GM12878 (cell line): ENCODE measurements at regions not wholly inside any gene's neighbourhood (a gene's known extent, or its start where the extent isn't known, plus 50 kb on each side); places are given as distances from the start of the nearest gene placed in this dataset.

Experiments
- ATAC-seq: fragments of 200-7000 bp; cut with Tn5 transposase; 3 replicates; pipeline ENCODE4 v1.9.1; 2020; ENCODE audit warnings: mild to moderate bottlenecking, moderate library complexity
- BruUV-seq: library from RNA; stranded (reverse); fragments of 400-500 nt; replicated peaks from 2 replicates; lab custom pipeline; 2021; lab: Mats Ljungman, UMichigan
- CTCF ChIA-PET: fragments of 300-600 bp; sonication (Branson Sonifier 250); formaldehyde crosslinking; extraction: SDS; loops from one replicate; lab custom pipeline; 2021; ENCODE audit warnings: inconsistent platforms; lab: Yijun Ruan, JAX
- POLR2A ChIA-PET: fragments of 350-600 bp; formaldehyde crosslinking; extraction: SDS; loops from one replicate; lab custom pipeline; 2021; ENCODE audit warnings: inconsistent platforms; lab: Charles Lee
- RAD21 ChIA-PET: fragments of 300-600 bp; sonication (Branson Sonifier 250); formaldehyde crosslinking; loops from one replicate; lab custom pipeline; 2023; ENCODE audit warnings: antibody characterized with exemption; ENCODE audit not compliant: unreplicated experiment; lab: Charles Lee
- SMC1A ChIA-PET: fragments of 300-600 bp; sonication (Branson Sonifier 250); formaldehyde crosslinking; loops from one replicate; lab custom pipeline; 2023; ENCODE audit not compliant: unreplicated experiment, uncharacterized antibody; lab: Charles Lee
- DNase-seq: peaks from one replicate; pipeline ENCODE4 v3.0.0-alpha.2; 2011; ENCODE audit warnings: low read depth, low spot score
- FAIRE-seq: peaks from 3 replicates; lab custom pipeline; 2011; peaks lifted over from hg19 to GRCh38; lab: Jason Lieb, UNC
- H2AFZ ChIP-seq: 2 replicates; pipeline ENCODE4 v1.6.0; 2011; ENCODE audit warnings: low read depth, low read length, control low read depth; ENCODE audit not compliant: control insufficient read depth
- H3K27ac ChIP-seq: 2 replicates; pipeline ENCODE4 v1.5.1; 2011; ENCODE audit warnings: control low read depth; ENCODE audit not compliant: control insufficient read depth, insufficient read depth
- H3K27me3 ChIP-seq, 2 experiments: replicated peaks in 1 of 2; 2 replicates each; pipeline versions ENCODE4 v1.6.0 to v1.6.1; 2011; ENCODE audit warnings: low read length in 1 of 2; ENCODE audit not compliant: control insufficient read depth in 2 of 2, insufficient read depth in 2 of 2
- H3K36me3 ChIP-seq, 2 experiments: 2 replicates each; pipeline ENCODE4 v1.5.1; 2011; ENCODE audit warnings: low read length in 1 of 2; ENCODE audit not compliant: control insufficient read depth in 2 of 2, insufficient read depth in 2 of 2
- H3K4me1 ChIP-seq: 2 replicates; pipeline ENCODE4 v1.6.1; 2011; ENCODE audit warnings: mild to moderate bottlenecking, low read length, moderate library complexity, mixed read lengths; ENCODE audit not compliant: control insufficient read depth, insufficient read depth
- H3K4me2 ChIP-seq: 2 replicates; pipeline ENCODE4 v1.6.0; 2011; ENCODE audit warnings: control low read depth; ENCODE audit not compliant: control insufficient read depth, insufficient read depth
- H3K4me3 ChIP-seq: fragments of 200-600 bp; sonication (generic); 2 replicates; pipeline ENCODE4 v1.5.1; 2016
- H3K79me2 ChIP-seq: 2 replicates; pipeline ENCODE4 v1.6.0; 2011; ENCODE audit warnings: low read length; ENCODE audit not compliant: control insufficient read depth, insufficient read depth
- H3K9ac ChIP-seq: 2 replicates; pipeline ENCODE4 v1.8.0; 2011; ENCODE audit warnings: low read length, control low read depth, mixed read lengths; ENCODE audit not compliant: control insufficient read depth, insufficient read depth
- H3K9me3 ChIP-seq: replicated peaks from 3 replicates; pipeline ENCODE4 v1.5.1; 2011; ENCODE audit warnings: mild to moderate bottlenecking, low read length; ENCODE audit not compliant: control insufficient read depth, insufficient read depth
- H4K20me1 ChIP-seq: 2 replicates; pipeline ENCODE4 v1.6.0; 2011; ENCODE audit not compliant: control insufficient read depth, insufficient read depth
- CBX3 ChIP-seq: fragments of 200-600 bp; sonication (generic); IDR thresholded peaks from 2 replicates; pipeline ENCODE4 v1.6.1; 2016; ENCODE audit warnings: low read depth, borderline replicate concordance
- EP300 ChIP-seq, 2 experiments: fragments of 150-350 bp in 1 of 2; IDR thresholded peaks; 2 replicates each; pipeline ENCODE4 v1.6.1; 2011 to 2012; ENCODE audit warnings: low read depth in 2 of 2, low read length in 2 of 2, borderline replicate concordance in 1 of 2, improper control_type of control experiment in 1 of 2, inconsistent platforms in 1 of 2; ENCODE audit not compliant: control insufficient read depth in 1 of 2
- EZH2 ChIP-seq: IDR thresholded peaks from 2 replicates; pipeline ENCODE4 v1.6.1; 2012; ENCODE audit warnings: low read depth, mild to moderate bottlenecking, control low read depth, inconsistent platforms, low read length, borderline replicate concordance; ENCODE audit not compliant: control insufficient read depth
- FOXM1 ChIP-seq: IDR thresholded peaks from 2 replicates; pipeline ENCODE4 v1.6.1; 2012; ENCODE audit warnings: low read depth, mild to moderate bottlenecking, inconsistent platforms, low read length, moderate library complexity
- HCFC1 ChIP-seq: fragments of 150-350 bp; IDR thresholded peaks from 2 replicates; pipeline ENCODE4 v1.6.1; 2014; ENCODE audit warnings: low read length
- IKZF2 ChIP-seq, 2 experiments: fragments of 450-650 bp; IDR thresholded peaks; 2 replicates each; pipeline ENCODE4 v1.6.1; 2017; ENCODE audit warnings: mild to moderate bottlenecking in 2 of 2, moderate library complexity in 2 of 2
- KLF5 ChIP-seq: fragments of 450-650 bp; IDR thresholded peaks from 2 replicates; pipeline ENCODE4 v1.6.1; 2014; ENCODE audit warnings: mild to moderate bottlenecking; ENCODE audit not compliant: partially characterized antibody
- NFIC ChIP-seq: IDR thresholded peaks from 2 replicates; pipeline ENCODE4 v1.6.1; 2012; ENCODE audit warnings: low read depth, mild to moderate bottlenecking, inconsistent platforms, low read length, moderate library complexity
- NFXL1 ChIP-seq: fragments of 450-650 bp; IDR thresholded peaks from 2 replicates; pipeline ENCODE4 v1.6.1; 2017; ENCODE audit warnings: antibody characterized with exemption, mild to moderate bottlenecking, borderline replicate concordance
- NFYB ChIP-seq: IDR thresholded peaks from 2 replicates; pipeline ENCODE4 v1.6.1; 2011; ENCODE audit warnings: low read depth, mild to moderate bottlenecking, low read length, improper control_type of control experiment, moderate library complexity; ENCODE audit not compliant: insufficient read depth
- RAD21 ChIP-seq: IDR thresholded peaks from 2 replicates; pipeline ENCODE4 v1.6.1; 2011; ENCODE audit warnings: mild to moderate bottlenecking, low read depth, low read length, moderate library complexity; ENCODE audit not compliant: insufficient read depth
- RFX5 ChIP-seq: IDR thresholded peaks from 2 replicates; pipeline ENCODE4 v1.6.1; 2011; ENCODE audit warnings: low read depth, low read length, improper control_type of control experiment
- SIN3A ChIP-seq: IDR thresholded peaks from 2 replicates; pipeline ENCODE4 v1.6.1; 2012; ENCODE audit warnings: low read depth, low read length, improper control_type of control experiment
- SIX5 ChIP-seq: IDR thresholded peaks from 2 replicates; pipeline ENCODE4 v1.6.1; 2011; ENCODE audit warnings: mild to moderate bottlenecking, low read depth, low read length, moderate library complexity; ENCODE audit not compliant: severe bottlenecking
- SMC3 ChIP-seq: IDR thresholded peaks from 2 replicates; pipeline ENCODE4 v1.6.1; 2011; ENCODE audit warnings: low read length, improper control_type of control experiment, borderline replicate concordance
- SREBF1 ChIP-seq: IDR thresholded peaks from 2 replicates; pipeline ENCODE4 v1.6.1; 2012; ENCODE audit warnings: mild to moderate bottlenecking, low read length
- TBL1XR1 ChIP-seq: IDR thresholded peaks from 2 replicates; pipeline ENCODE4 v1.6.1; 2012; ENCODE audit warnings: low read depth, low read length, improper control_type of control experiment
- WGBS: methylation state at CpG from one replicate; pipeline ENCODE4 v1.1.6; 2016; ENCODE audit warnings: low lambda C conversion rate; ENCODE audit not compliant: insufficient replicate concordance, insufficient coverage; ENCODE audit errors: missing lambda C conversion rate; 5-methylcytosine and 5-hydroxymethylcytosine counted together
- in situ Hi-C: fragments of 300-500 bp; cut with MboI; formaldehyde crosslinking; loops from 9 replicates; pipeline ENCODE4 v1.14.3; 2018; ENCODE audit warnings: mixed read lengths
- intact Hi-C: fragments of 100-400 bp; cut with micrococcal nuclease; formaldehyde crosslinking; loops from one replicate; pipeline ENCODE4 v1.14.2; 2022; ENCODE audit not compliant: unreplicated experiment
- TF ChIP-seq, protein P1 (sequence below): fragments of 450-650 bp; formaldehyde crosslinking; IDR thresholded peaks from 2 replicates; pipeline ENCODE4 v1.4.0; 2020; ENCODE audit warnings: mild to moderate bottlenecking, moderate library complexity
- TF ChIP-seq, protein P2 (sequence below): fragments of 450-650 bp; IDR thresholded peaks from 2 replicates; pipeline ENCODE4 v1.6.1; 2016; ENCODE audit warnings: mild to moderate bottlenecking, moderate library complexity, borderline replicate concordance

DNA sequence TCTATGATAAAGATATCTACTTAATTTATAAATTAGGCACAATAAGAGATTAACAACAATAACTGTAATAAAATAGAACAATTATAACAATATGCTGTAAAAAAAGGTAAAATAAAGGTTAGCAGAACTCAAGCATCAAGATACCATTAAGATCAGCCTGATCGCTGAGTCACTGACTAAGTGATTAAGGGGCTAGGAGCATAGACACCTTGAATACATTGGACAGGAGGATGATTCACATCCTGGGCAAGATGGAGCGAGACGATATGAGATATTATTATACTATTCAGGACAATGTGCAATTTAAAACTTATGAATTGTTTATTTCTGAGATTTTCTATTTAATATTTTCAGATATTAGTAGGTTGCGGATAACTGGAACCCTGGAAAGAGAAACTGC lies 1277.8 kb upstream of the ZEB2 start:
- Histone ChIP-seq H3K4me1 (no peaks in the 10 kb centered on the region), H2AFZ (no peak overlapping the region), H3K79me2 (no peaks in the 10 kb centered on the region), H3K9me3 (no peaks in the 10 kb centered on the region), H4K20me1 (no peaks in the 10 kb centered on the region), H3K36me3 (no peaks in the 10 kb centered on the region), H3K4me3 (no peak overlapping the region), H3K9ac (no peak overlapping the region), H3K27me3 (no peaks in the 10 kb centered on the region), H3K4me2 (no peak overlapping the region), H3K27ac (no peak overlapping the region)
- in situ Hi-C loops (no loop called here), intact Hi-C loops (no loop called here)
- CTCF ChIA-PET: no interaction called here
- POLR2A ChIA-PET: no interaction called here
- 81% methylated on average over 4 of the region's 4 CpGs for WGBS
- RAD21 ChIA-PET: no interaction called here
- FAIRE-seq (no peak), DNase-seq (no peak), ATAC-seq (no peak)
- SMC1A ChIA-PET: no interaction called here
- no TSS peak for BruUV-seq
- TF ChIP-seq HCFC1 (no peak), TBL1XR1 (no peak), NFXL1 (no peak), KLF5 (no peak), NFYB (no peak), EP300 (IDR thresholded peaks at IDR 0.05; ENCODE audit: borderline replicate concordance in 1 of 2, control insufficient read depth in 1 of 2, low read depth in 2 of 2, low read length in 2 of 2) (no peak), RAD21 (no peak), IKZF2 (IDR thresholded peaks at IDR 0.05) (no peak), SMC3 (no peak), RFX5 (no peak), SREBF1 (no peak), SIX5 (no peak), FOXM1 (no peak), CBX3 (no peak), EZH2 (no peak), SIN3A (no peak), NFIC (no peak)
- TF ChIP-seq, protein P1, sequence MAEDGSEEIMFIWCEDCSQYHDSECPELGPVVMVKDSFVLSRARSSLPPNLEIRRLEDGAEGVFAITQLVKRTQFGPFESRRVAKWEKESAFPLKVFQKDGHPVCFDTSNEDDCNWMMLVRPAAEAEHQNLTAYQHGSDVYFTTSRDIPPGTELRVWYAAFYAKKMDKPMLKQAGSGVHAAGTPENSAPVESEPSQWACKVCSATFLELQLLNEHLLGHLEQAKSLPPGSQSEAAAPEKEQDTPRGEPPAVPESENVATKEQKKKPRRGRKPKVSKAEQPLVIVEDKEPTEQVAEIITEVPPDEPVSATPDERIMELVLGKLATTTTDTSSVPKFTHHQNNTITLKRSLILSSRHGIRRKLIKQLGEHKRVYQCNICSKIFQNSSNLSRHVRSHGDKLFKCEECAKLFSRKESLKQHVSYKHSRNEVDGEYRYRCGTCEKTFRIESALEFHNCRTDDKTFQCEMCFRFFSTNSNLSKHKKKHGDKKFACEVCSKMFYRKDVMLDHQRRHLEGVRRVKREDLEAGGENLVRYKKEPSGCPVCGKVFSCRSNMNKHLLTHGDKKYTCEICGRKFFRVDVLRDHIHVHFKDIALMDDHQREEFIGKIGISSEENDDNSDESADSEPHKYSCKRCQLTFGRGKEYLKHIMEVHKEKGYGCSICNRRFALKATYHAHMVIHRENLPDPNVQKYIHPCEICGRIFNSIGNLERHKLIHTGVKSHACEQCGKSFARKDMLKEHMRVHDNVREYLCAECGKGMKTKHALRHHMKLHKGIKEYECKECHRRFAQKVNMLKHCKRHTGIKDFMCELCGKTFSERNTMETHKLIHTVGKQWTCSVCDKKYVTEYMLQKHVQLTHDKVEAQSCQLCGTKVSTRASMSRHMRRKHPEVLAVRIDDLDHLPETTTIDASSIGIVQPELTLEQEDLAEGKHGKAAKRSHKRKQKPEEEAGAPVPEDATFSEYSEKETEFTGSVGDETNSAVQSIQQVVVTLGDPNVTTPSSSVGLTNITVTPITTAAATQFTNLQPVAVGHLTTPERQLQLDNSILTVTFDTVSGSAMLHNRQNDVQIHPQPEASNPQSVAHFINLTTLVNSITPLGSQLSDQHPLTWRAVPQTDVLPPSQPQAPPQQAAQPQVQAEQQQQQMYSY (CRISPR knock-in tag): no peak
- TF ChIP-seq, protein P2, sequence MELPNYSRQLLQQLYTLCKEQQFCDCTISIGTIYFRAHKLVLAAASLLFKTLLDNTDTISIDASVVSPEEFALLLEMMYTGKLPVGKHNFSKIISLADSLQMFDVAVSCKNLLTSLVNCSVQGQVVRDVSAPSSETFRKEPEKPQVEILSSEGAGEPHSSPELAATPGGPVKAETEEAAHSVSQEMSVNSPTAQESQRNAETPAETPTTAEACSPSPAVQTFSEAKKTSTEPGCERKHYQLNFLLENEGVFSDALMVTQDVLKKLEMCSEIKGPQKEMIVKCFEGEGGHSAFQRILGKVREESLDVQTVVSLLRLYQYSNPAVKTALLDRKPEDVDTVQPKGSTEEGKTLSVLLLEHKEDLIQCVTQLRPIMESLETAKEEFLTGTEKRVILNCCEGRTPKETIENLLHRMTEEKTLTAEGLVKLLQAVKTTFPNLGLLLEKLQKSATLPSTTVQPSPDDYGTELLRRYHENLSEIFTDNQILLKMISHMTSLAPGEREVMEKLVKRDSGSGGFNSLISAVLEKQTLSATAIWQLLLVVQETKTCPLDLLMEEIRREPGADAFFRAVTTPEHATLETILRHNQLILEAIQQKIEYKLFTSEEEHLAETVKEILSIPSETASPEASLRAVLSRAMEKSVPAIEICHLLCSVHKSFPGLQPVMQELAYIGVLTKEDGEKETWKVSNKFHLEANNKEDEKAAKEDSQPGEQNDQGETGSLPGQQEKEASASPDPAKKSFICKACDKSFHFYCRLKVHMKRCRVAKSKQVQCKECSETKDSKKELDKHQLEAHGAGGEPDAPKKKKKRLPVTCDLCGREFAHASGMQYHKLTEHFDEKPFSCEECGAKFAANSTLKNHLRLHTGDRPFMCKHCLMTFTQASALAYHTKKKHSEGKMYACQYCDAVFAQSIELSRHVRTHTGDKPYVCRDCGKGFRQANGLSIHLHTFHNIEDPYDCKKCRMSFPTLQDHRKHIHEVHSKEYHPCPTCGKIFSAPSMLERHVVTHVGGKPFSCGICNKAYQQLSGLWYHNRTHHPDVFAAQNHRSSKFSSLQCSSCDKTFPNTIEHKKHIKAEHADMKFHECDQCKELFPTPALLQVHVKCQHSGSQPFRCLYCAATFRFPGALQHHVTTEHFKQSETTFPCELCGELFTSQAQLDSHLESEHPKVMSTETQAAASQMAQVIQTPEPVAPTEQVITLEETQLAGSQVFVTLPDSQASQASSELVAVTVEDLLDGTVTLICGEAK: no peak
